CD14-positive monocyte (primary cell): ENCODE measurements at regions not wholly inside any gene's neighbourhood (a gene's known extent, or its start where the extent isn't known, plus 50 kb on each side); places are given as distances from the start of the nearest gene placed in this dataset.

Source experiments
- DNase-seq, 3 donors: peaks; one replicate each; pipeline ENCODE4 v3.0.0-alpha.2; 2011 to 2022
- H2AFZ ChIP-seq: 2 replicates; pipeline ENCODE4 v1.6.0; 2012; ENCODE audit warnings: mild to moderate bottlenecking, low read depth, low read length, inconsistent platforms; ENCODE audit not compliant: insufficient read depth, poor library complexity, severe bottlenecking
- H3K27ac ChIP-seq, 2 donors: 1 replicate in 1 of 2; 2 replicates in 1 of 2; pipeline ENCODE4 v1.5.1; 2012 to 2013; ENCODE audit warnings: low read length in 2 of 2, control low read depth in 1 of 2, inconsistent platforms in 1 of 2, low read depth in 1 of 2, mild to moderate bottlenecking in 1 of 2
- H3K27me3 ChIP-seq, 2 donors: one replicate each; pipeline versions ENCODE4 v1.6.0 to v1.6.1; 2011 to 2013; ENCODE audit warnings: low read length in 2 of 2; ENCODE audit not compliant: control insufficient read depth in 2 of 2, insufficient read depth in 2 of 2
- H3K36me3 ChIP-seq, 2 donors: replicated peaks in 1 of 2; 1 replicate in 1 of 2; 2 replicates in 1 of 2; pipeline versions ENCODE4 v1.5.1 to v1.6.1; 2012 to 2013; ENCODE audit warnings: low read length in 2 of 2, control low read depth in 1 of 2, inconsistent platforms in 1 of 2, mild to moderate bottlenecking in 1 of 2; ENCODE audit not compliant: insufficient read depth in 2 of 2, control insufficient read depth in 1 of 2
- H3K4me1 ChIP-seq, 2 donors: 1 replicate in 1 of 2; 2 replicates in 1 of 2; pipeline versions ENCODE4 v1.5.1 to v1.6.1; 2012 to 2013; ENCODE audit warnings: low read length in 2 of 2, control low read depth in 1 of 2, inconsistent platforms in 1 of 2, mild to moderate bottlenecking in 1 of 2, moderate library complexity in 1 of 2; ENCODE audit not compliant: insufficient read depth in 2 of 2, control insufficient read depth in 1 of 2
- H3K4me2 ChIP-seq: replicated peaks from 2 replicates; pipeline ENCODE3; 2012; ENCODE audit warnings: low read length, moderate library complexity, mild to moderate bottlenecking; ENCODE audit not compliant: poor library complexity, severe bottlenecking; ENCODE audit errors: extremely low read depth
- H3K4me3 ChIP-seq, 3 experiments: fragments of 200-600 bp in 1 of 3; sonication (generic) in 1 of 3; replicated peaks in 1 of 3; 1 replicate in 2 of 3; 2 replicates in 1 of 3; pipeline ENCODE4 v1.5.1; 2011 to 2013; ENCODE audit warnings: low read length in 3 of 3, mild to moderate bottlenecking in 3 of 3, control low read depth in 2 of 3, low read depth in 2 of 3, inconsistent platforms in 1 of 3, moderate library complexity in 1 of 3
- H3K79me2 ChIP-seq: 2 replicates; pipeline ENCODE4 v1.6.0; 2012; ENCODE audit warnings: mild to moderate bottlenecking, control low read depth, inconsistent platforms, low read length, moderate library complexity; ENCODE audit not compliant: insufficient read depth
- H3K9ac ChIP-seq: 2 replicates; pipeline ENCODE4 v1.6.0; 2017; ENCODE audit warnings: low read length, mild to moderate bottlenecking; ENCODE audit not compliant: insufficient read depth, poor library complexity, severe bottlenecking
- H3K9me3 ChIP-seq, 2 donors: replicated peaks in 1 of 2; 1 replicate in 1 of 2; 2 replicates in 1 of 2; pipeline versions ENCODE4 v1.5.1 to v1.6.1; 2012 to 2013; ENCODE audit warnings: low read length in 2 of 2, control low read depth in 1 of 2; ENCODE audit not compliant: control insufficient read depth in 1 of 2, insufficient read depth in 1 of 2
- H4K20me1 ChIP-seq: 2 replicates; pipeline ENCODE4 v1.6.0; 2012; ENCODE audit warnings: mild to moderate bottlenecking, low read length, control low read depth, moderate library complexity; ENCODE audit not compliant: insufficient read depth
- H3K27ac Mint-ChIP-seq, 7 donors: one replicate each; pipeline ENCODE4 v1.8.0; 2020; ENCODE audit warnings: mild to moderate bottlenecking in 7 of 7, mixed read lengths in 7 of 7, moderate library complexity in 6 of 7, inconsistent platforms in 2 of 7
- H3K27me3 Mint-ChIP-seq, 3 donors: one replicate each; pipeline ENCODE4 v1.8.0; 2021 to 2022; ENCODE audit warnings: low read depth in 3 of 3, mild to moderate bottlenecking in 3 of 3, mixed read lengths in 3 of 3, moderate library complexity in 3 of 3, inconsistent platforms in 1 of 3
- H3K36me3 Mint-ChIP-seq, 2 donors: one replicate each; pipeline ENCODE4 v1.8.0; 2020; ENCODE audit warnings: mixed read lengths in 2 of 2, inconsistent platforms in 1 of 2, mild to moderate bottlenecking in 1 of 2
- H3K4me1 Mint-ChIP-seq: one replicate; pipeline ENCODE4 v1.8.0; 2020; ENCODE audit warnings: mild to moderate bottlenecking, mixed read lengths
- H3K4me3 Mint-ChIP-seq, 2 donors: one replicate each; pipeline ENCODE4 v1.8.0; 2020; ENCODE audit warnings: mild to moderate bottlenecking in 2 of 2, mixed read lengths in 2 of 2, moderate library complexity in 1 of 2
- H3K9me3 Mint-ChIP-seq, 7 donors: one replicate each; pipeline ENCODE4 v1.8.0; 2020 to 2022; ENCODE audit warnings: mixed read lengths in 7 of 7, mild to moderate bottlenecking in 6 of 7, moderate library complexity in 6 of 7, inconsistent platforms in 2 of 7
- WGBS: methylation state at CpG from one replicate; pipeline ENCODE4 v1.1.5; 2013; ENCODE audit warnings: missing lambda C conversion rate; ENCODE audit not compliant: insufficient coverage; 5-methylcytosine and 5-hydroxymethylcytosine counted together
- intact Hi-C, 2 donors: fragments of 100-400 bp; cut with micrococcal nuclease; formaldehyde crosslinking; loops; one replicate each; pipeline versions ENCODE4 v1.15.0 to v1.15.1; 2023
- TF ChIP-seq, protein P1 (sequence below): fragments of 200-600 bp; IDR thresholded peaks from one replicate; pipeline ENCODE4 v1.8.0; 2022; ENCODE audit warnings: antibody characterized with exemption, mild to moderate bottlenecking

DNA sequence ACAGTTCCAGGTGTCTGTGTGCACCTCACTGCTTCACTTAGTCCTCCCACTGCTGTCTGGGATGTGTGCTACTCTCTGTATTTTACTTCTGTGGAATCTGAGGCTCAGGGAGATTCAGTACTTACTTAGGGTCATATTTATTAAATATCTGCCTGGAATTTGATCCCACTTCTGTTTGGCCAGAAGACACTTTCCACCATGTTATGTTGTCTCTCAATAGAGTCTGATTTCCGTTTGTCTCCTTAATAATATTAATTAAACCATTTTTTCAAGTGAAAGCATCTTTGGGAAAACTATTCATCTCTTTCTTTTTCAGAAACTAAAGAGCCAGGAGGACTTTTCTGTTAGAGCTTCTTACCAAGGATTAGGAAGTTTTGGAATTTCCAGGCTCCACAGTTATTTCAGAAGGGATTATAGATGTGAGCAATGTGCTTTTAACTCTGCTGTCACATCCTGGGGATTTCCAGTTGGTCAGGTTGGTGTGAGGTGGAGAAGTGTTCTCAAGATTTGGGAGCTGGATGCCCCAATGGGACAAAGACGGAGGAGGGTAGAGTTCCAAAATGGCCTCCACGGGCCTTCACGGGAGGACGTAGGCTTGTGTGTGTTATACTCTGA lies 156.8 kb upstream of the RALGAPA2 start:
- Histone ChIP-seq H3K79me2 (no peaks in the 10 kb centered on the region), H3K4me1 (no peaks in the 10 kb centered on the region), H3K9ac (no peak overlapping the region), H4K20me1 (no peaks in the 10 kb centered on the region), H2AFZ (no peak overlapping the region), H3K27me3 (peaks cover 5 to 14% of the 10 kb centered on the region in 2 donors), H3K4me3 (no peak overlapping the region), H3K4me2 (no peak overlapping the region), H3K36me3 (no peaks in the 10 kb centered on the region), H3K9me3 (no peaks in the 10 kb centered on the region), H3K27ac (no peak overlapping the region)
- TF ChIP-seq, protein P1, sequence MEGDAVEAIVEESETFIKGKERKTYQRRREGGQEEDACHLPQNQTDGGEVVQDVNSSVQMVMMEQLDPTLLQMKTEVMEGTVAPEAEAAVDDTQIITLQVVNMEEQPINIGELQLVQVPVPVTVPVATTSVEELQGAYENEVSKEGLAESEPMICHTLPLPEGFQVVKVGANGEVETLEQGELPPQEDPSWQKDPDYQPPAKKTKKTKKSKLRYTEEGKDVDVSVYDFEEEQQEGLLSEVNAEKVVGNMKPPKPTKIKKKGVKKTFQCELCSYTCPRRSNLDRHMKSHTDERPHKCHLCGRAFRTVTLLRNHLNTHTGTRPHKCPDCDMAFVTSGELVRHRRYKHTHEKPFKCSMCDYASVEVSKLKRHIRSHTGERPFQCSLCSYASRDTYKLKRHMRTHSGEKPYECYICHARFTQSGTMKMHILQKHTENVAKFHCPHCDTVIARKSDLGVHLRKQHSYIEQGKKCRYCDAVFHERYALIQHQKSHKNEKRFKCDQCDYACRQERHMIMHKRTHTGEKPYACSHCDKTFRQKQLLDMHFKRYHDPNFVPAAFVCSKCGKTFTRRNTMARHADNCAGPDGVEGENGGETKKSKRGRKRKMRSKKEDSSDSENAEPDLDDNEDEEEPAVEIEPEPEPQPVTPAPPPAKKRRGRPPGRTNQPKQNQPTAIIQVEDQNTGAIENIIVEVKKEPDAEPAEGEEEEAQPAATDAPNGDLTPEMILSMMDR: no peak
- H3K4me3 Mint-ChIP-seq: no peak overlapping the region
- 100% methylated on average over 1 of the region's 5 CpGs for WGBS
- H3K36me3 Mint-ChIP-seq: no peaks in the 10 kb centered on the region
- H3K4me1 Mint-ChIP-seq: no peaks in the 10 kb centered on the region
- intact Hi-C loops: loop anchor here in 1 of 2 donors (10.0 kb wide), 1 partner anchor 366 kb away; no protein-coding TSS in a partner anchor
- H3K9me3 Mint-ChIP-seq: peaks cover 0 to 2% (median 0%) of the 10 kb centered on the region in 7 donors
- no peak for DNase-seq
- peaks cover 16 to 28% (median 25%) of the 10 kb centered on the region in 3 donors for H3K27me3 Mint-ChIP-seq
- H3K27ac Mint-ChIP-seq: peak overlapping the region in 1 of 7 donors; percentile 33

DNA sequence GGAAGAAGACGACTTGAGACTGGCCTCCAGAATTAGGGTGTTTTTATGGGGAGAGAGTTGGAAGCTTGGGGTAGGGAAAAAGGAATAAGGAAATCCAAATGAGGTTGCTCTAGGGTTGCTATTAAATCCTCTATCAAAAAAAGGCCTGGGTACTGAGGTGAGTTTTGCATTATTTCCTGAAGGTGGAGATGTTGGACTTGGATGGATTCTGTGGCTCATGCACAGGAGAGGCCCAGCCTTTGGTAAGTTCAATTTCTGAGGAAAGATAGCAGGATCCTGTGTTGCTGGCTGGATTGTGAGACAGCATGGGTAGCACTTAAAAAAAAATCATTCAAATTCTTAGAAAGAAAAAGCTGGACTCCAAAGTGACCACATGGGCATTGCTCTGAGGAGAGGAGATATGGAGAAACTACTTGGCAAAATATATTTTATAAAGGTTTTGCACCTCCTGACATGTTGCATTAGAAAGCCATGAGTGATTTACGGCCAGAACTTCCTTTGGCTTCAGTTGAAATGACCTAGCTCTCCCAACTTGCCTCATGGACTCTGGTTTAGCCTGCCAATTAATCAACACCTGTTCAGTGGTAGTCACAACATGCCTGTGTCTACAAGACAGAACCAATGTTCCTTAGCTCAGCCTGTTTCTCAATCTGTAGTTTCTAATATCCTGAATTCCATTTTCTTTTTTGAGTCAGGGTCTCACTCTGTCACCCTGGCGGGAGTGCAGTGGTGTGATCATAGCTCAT lies 152.1 kb upstream of the RALGAPA2 start:
- H3K9me3 Mint-ChIP-seq: no peaks in the 10 kb centered on the region
- 100% methylated on average over 2 of the region's 3 CpGs for WGBS
- Histone ChIP-seq H3K4me3 (no peak overlapping the region), H2AFZ (no peak overlapping the region), H3K79me2 (no peaks in the 10 kb centered on the region), H3K9ac (no peak overlapping the region), H3K36me3 (no peaks in the 10 kb centered on the region), H4K20me1 (no peaks in the 10 kb centered on the region), H3K4me1 (no peaks in the 10 kb centered on the region), H3K27me3 (peaks cover 3% of the 10 kb centered on the region in 2 donors), H3K9me3 (no peaks in the 10 kb centered on the region), H3K27ac (no peak overlapping the region), H3K4me2 (no peak overlapping the region)
- no peak for DNase-seq
- no peaks in the 10 kb centered on the region for H3K36me3 Mint-ChIP-seq
- TF ChIP-seq, protein P1: no peak
- no peak overlapping the region for H3K4me3 Mint-ChIP-seq
- peaks cover 4% of the 10 kb centered on the region for H3K4me1 Mint-ChIP-seq
- H3K27ac Mint-ChIP-seq: no peak overlapping the region
- H3K27me3 Mint-ChIP-seq: peaks cover 2 to 13% (median 12%) of the 10 kb centered on the region in 3 donors
- intact Hi-C loops: loop anchor here (5.0 to 10.0 kb wide), 2 partner anchors 370 to 638 kb away; no protein-coding TSS in a partner anchor
